Aorta (tissue), 5 donors: ENCODE measurements at regions not wholly inside any gene's neighbourhood (a gene's known extent, or its start where the extent isn't known, plus 50 kb on each side); places are given as distances from the start of the nearest gene placed in this dataset.
"Not testable (repeated sequence)": the region's sequence is repeated elsewhere in the genome, so short reads cannot be mapped to it uniquely, and the experiment has no call there.

Experiments used
- ATAC-seq: fragments of 200-7000 bp; cut with Tn5 transposase; one replicate; pipeline ENCODE4 v1.9.1; 2022; ENCODE audit warnings: moderate library complexity; ENCODE audit not compliant: low FRiP score
- DNase-seq, 2 donors: peaks; one replicate each; pipeline ENCODE4 v3.0.0-alpha.2; 2020
- H3K27ac ChIP-seq, 2 donors: one replicate each; pipeline ENCODE4 v1.5.1; 2013; ENCODE audit warnings: low read length in 2 of 2, mild to moderate bottlenecking in 2 of 2, moderate library complexity in 2 of 2, control low read depth in 1 of 2, inconsistent platforms in 1 of 2, low read depth in 1 of 2
- H3K27me3 ChIP-seq, 2 donors: one replicate each; pipeline ENCODE4 v1.6.1; 2013; ENCODE audit warnings: control low read depth in 1 of 2, low read length in 1 of 2, mild to moderate bottlenecking in 1 of 2, moderate library complexity in 1 of 2; ENCODE audit not compliant: insufficient read depth in 2 of 2, control insufficient read depth in 1 of 2
- H3K36me3 ChIP-seq, 2 donors: one replicate each; pipeline ENCODE4 v1.6.1; 2013; ENCODE audit warnings: control low read depth in 1 of 2, low read length in 1 of 2, mild to moderate bottlenecking in 1 of 2; ENCODE audit not compliant: insufficient read depth in 2 of 2, control insufficient read depth in 1 of 2
- H3K4me1 ChIP-seq, 2 donors: one replicate each; pipeline ENCODE4 v1.6.1; 2013; ENCODE audit warnings: low read length in 2 of 2, control low read depth in 1 of 2, mild to moderate bottlenecking in 1 of 2, moderate library complexity in 1 of 2; ENCODE audit not compliant: insufficient read depth in 2 of 2, control insufficient read depth in 1 of 2
- H3K4me3 ChIP-seq, 2 donors: one replicate each; pipeline ENCODE4 v1.5.1; 2013; ENCODE audit warnings: low read length in 2 of 2, control low read depth in 1 of 2, mild to moderate bottlenecking in 1 of 2
- H3K9me3 ChIP-seq: one replicate; pipeline ENCODE4 v1.6.1; 2013; ENCODE audit warnings: mild to moderate bottlenecking, low read length; ENCODE audit not compliant: control insufficient read depth
- WGBS, 2 donors: extraction: QIAGEN DNeasy Blood & Tissue Kit; methylation state at CpG; one replicate each; pipeline ENCODE4 v1.1.7; 2013; 5-methylcytosine and 5-hydroxymethylcytosine counted together
- intact Hi-C, 2 donors: fragments of 100-400 bp; cut with DNase I; formaldehyde crosslinking; loops; one replicate each; pipeline versions ENCODE4 v1.14.2 to v1.15.0; 2022
- donor health status: healthy with polysubstance abuse.
- donor health status: Bipolar disorder and iron deficiency.
- donor health status: DM: no; HTN: no; CAD: no.
- donor health status: DM: no; HTN: no; CAD: no.
- donor health status: DM: yes; HTN: yes; CAD: no.

- H3K9me3 ChIP-seq, DNase-seq, ATAC-seq, H3K27ac ChIP-seq, H3K4me3 ChIP-seq, H3K4me1 ChIP-seq, H3K36me3 ChIP-seq, H3K27me3 ChIP-seq, intact Hi-C loops: not testable (repeated sequence)
- 93 to 95% methylated on average over 14 to 17 of the region's 18 CpGs for WGBS, 2 donors
Measured at GRCh38 chr2:111577154-111577885, 306.7 kb downstream of the ANAPC1 start.

DNA sequence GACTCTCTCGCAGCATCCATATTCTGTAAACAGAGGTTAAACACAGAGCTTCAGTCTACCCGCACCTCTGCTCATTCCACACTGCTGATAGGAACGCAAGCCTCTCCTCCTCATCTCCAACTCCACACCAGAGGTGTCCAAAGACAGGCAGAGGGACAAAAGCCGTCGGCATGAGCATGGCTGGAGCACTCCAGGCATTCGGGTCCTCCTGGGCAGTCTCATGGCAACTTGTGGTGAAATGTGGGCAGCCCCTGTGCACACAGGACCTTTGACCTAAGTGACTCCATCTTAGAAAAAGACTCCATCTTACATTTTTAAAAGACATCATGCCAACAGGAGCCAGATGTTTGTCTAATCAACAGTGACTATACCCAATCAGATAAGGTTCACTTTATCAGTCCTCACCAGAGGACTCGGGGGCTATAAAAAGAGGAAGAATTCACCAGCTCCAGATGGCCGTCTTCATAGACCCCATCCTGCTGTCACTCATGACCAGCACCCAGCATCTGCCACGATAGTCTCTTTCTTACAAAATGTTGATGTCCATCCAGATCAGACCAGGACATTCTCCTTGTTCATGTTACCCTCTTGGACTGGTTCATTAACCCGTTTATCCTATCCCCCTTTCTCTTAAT lies 304.4 kb downstream of the ANAPC1 start:
- H3K27me3 ChIP-seq, H3K36me3 ChIP-seq, H3K4me1 ChIP-seq, H3K4me3 ChIP-seq, intact Hi-C loops, ATAC-seq, H3K27ac ChIP-seq, DNase-seq, H3K9me3 ChIP-seq: not testable (repeated sequence)
- WGBS, 2 donors = 90 to 92% methylated on average over 8 to 9 of the region's 10 CpGs

DNA sequence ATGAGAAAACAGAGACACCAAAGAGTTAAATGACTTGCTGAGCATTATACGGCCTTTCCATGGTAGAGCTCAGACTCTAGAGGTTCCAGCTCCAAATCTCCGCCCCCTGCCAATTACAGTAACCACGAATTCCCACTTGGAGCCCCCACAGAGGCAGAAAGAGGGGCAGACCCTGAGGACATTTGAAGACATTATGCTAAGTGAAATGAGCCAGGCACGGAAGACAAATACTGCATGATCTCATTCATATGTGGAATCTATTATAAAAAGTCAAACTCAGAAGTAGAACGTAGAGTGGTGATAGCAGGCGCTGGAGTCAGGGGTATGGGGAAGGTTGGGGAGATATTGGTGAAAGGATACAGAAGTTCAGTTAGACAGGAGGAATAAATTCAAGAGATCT lies 303.4 kb downstream of the ANAPC1 start:
- intact Hi-C loops, DNase-seq, H3K27ac ChIP-seq, H3K4me3 ChIP-seq, H3K36me3 ChIP-seq, H3K9me3 ChIP-seq, ATAC-seq, H3K4me1 ChIP-seq, H3K27me3 ChIP-seq: not testable (repeated sequence)
- no CpG with 5 or more reads among the region's 6 CpGs for WGBS, 2 donors

GRCh38 chr2:111582090-111582489 lies 301.9 kb downstream of the ANAPC1 start:
- intact Hi-C loops, H3K27me3 ChIP-seq, H3K9me3 ChIP-seq, ATAC-seq, H3K27ac ChIP-seq, H3K4me1 ChIP-seq, DNase-seq, H3K36me3 ChIP-seq, H3K4me3 ChIP-seq: not testable (repeated sequence)
- 82 to 92% methylated on average over 6 of the region's 6 CpGs for WGBS, 2 donors

DNA sequence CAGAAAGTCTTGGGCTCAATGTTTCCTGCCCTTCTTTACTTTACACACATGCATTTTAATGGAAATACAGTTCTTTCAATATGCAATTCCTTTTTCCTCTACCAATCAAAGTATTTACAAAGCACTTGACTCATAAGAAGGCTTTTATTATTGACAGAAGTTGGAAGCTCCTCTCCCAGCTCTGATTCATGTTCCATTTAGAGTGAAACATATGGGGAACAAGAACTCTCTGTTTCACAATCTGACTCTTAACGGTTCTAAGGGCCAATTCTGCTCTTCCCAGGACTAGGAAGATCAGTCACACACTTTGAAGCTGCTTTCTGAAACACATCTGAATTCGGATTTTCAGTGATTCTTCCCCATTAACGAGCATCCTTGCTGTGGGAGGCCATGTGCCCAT lies 300.5 kb downstream of the ANAPC1 start:
- H3K4me1 ChIP-seq, H3K27ac ChIP-seq, ATAC-seq, intact Hi-C loops, H3K9me3 ChIP-seq, H3K27me3 ChIP-seq, H3K36me3 ChIP-seq, H3K4me3 ChIP-seq, DNase-seq: not testable (repeated sequence)
- WGBS, 2 donors = no CpG with 5 or more reads among the region's 3 CpGs

DNA sequence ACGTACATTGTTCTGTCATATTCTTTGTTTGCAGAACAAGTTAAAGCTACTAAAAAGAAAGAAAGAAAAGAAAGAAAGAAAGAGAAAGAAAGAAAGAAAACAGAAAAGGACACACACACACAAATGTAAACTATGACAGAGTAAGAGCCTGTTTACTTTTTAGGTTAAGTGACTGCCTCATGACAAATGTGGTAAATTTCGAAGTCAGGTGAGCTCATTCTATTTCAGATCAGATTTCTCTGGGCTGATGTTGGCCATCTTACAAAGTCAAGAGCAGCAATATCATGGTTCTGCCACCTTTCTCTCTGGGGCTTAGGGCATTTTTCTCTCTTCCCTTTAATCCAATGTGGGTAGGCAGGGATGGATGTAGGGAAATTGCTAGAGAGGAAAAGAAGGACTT lies 299.5 kb downstream of the ANAPC1 start:
- H3K27ac ChIP-seq, H3K9me3 ChIP-seq, H3K4me3 ChIP-seq, H3K4me1 ChIP-seq, H3K36me3 ChIP-seq, ATAC-seq, H3K27me3 ChIP-seq, DNase-seq, intact Hi-C loops: not testable (repeated sequence)
- WGBS, 2 donors = 79 to 85% methylated on average over 1 of the region's 2 CpGs

GRCh38 chr2:111584950-111585349 lies 299.0 kb downstream of the ANAPC1 start:
- H3K27ac ChIP-seq, DNase-seq, H3K36me3 ChIP-seq, H3K9me3 ChIP-seq, ATAC-seq, H3K4me3 ChIP-seq, H3K4me1 ChIP-seq, intact Hi-C loops, H3K27me3 ChIP-seq: not testable (repeated sequence)
- WGBS, 2 donors = 12 to 20% methylated on average over 4 to 6 of the region's 6 CpGs

GRCh38 chr2:111586014-111586413 lies 298.0 kb downstream of the ANAPC1 start:
- H3K27ac ChIP-seq, H3K4me1 ChIP-seq, intact Hi-C loops, H3K36me3 ChIP-seq, H3K4me3 ChIP-seq, ATAC-seq, DNase-seq, H3K27me3 ChIP-seq, H3K9me3 ChIP-seq: not testable (repeated sequence)
- 83 to 88% methylated on average over 1 to 2 of the region's 2 CpGs for WGBS, 2 donors

DNA sequence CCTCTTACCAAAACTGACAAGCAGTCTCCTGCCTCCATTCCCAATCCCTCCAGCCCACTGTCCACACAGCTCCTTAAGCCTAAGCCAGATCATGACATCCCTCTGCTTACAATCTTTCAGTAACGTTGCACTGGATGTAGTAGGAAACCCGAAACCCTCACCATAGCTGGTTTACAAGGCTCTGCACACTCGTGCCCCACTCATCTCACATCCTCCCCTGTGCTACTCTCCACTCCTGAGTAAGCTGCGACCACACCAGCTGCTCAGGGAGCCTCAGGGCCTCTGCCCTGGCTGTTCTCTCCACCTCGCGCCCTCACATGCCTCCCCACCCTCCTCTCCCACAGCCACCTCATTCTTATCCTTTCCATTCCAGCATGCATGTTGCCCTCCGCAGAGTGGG lies 288.9 kb downstream of the ANAPC1 start:
- ATAC-seq, H3K36me3 ChIP-seq, H3K9me3 ChIP-seq, H3K27ac ChIP-seq, H3K4me3 ChIP-seq, H3K4me1 ChIP-seq, intact Hi-C loops, H3K27me3 ChIP-seq, DNase-seq: not testable (repeated sequence)
- 82 to 84% methylated on average over 3 of the region's 7 CpGs for WGBS, 2 donors
